ENCODE measurements at regions not wholly inside any gene's neighbourhood (a gene's known extent, or its start where the extent isn't known, plus 50 kb on each side); places are given as distances from the start of the nearest gene placed in this dataset.
A peak's percentile ranks its signal among the peaks of the same experiment; 100 is the strongest.

DNA sequence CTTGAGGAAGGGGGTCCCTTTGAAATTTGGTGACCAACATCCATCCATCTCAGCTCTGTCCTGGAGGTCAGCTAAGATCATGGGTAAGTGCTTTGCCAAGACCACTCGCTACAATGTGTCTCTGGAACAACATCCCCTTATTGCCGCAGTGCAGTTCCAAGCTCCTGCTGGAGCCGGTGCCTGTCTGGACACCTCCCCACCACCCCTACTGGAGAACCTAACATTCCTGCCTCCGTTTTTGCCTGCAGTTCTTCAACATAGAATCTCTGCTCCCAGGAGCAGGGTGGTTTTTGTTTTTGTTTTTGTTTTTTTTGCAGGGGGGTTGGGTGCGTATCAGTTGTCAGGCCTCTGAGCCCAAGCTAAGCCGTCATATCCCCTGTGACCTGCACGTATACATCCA, 51.2 kb upstream of the FXYD4 start:
- Histone ChIP-seq H3K4me3 (no peak overlapping the region), H3K36me3 (no peaks in the 10 kb centered on the region), H3K27me3 (no peaks in the 10 kb centered on the region), H3K4me1 (peaks cover 0 to 43% (median 24%) of the 10 kb centered on the region in 4 donors), H3K9me3 (no peaks in the 10 kb centered on the region), H3K27ac (no peak overlapping the region)
- WGBS, 2 donors (ENCODE audit: low coverage in 1 of 2) = 83% methylated on average over 7 of the region's 7 CpGs; no CpG with 5 or more reads in 1 of the 2 donors
- no peak for DNase-seq
- TF ChIP-seq POLR2A (IDR thresholded peaks at IDR 0.05) (no peak), POLR2AphosphoS5 (IDR thresholded peaks at IDR 0.05) (no peak), CTCF (IDR thresholded peaks at IDR 0.05) (no peak), EP300 (IDR thresholded peaks at IDR 0.05; ENCODE audit: low read depth) (no peak)
- intact Hi-C loops (cut with DNase I; ENCODE audit: low total_unique reads) = no loop called here
- in situ Hi-C loops (cut with MboI; ENCODE audit: low pct_ligation_motif_present in 1 of 4, low pct_unique_long_range_greater_than_20kb in 1 of 4, low sequenced_read_pairs in 3 of 4) = no loop called here

- intact Hi-C loops (cut with DNase I; ENCODE audit: low total_unique reads) = no loop called here
- H3K27ac ChIP-seq = no peak overlapping the region
- WGBS, 2 donors (ENCODE audit: low coverage in 1 of 2) = 75 to 79% methylated on average over 4 to 21 of the region's 21 CpGs
Measured at GRCh38 chr10:43318976-43319960, 52.2 kb upstream of the FXYD4 start.

DNA sequence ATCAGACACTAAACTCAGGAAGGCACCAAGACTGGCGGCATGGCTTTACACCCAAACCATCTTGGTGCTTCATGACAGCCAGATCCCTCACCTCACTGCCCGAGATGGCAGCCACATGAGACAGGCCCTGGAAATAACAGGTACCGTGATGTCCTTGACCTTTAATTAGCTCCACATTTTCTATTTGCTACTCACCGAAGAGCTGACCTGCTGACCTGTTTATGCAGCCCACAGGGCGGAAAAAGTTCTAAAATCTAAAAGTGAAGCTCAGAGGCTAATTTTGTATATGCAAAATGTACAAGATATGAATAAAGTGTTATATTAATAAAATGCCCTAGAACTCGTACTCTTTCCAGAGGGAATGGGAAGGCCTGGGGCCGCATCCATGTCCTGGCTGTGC, 51.6 kb upstream of the RASGEF1A start:
- Histone ChIP-seq H3K36me3 (no peaks in the 10 kb centered on the region), H3K9me3 (no peaks in the 10 kb centered on the region), H3K4me1 (peaks cover 0 to 41% (median 25%) of the 10 kb centered on the region in 4 donors), H3K27me3 (no peaks in the 10 kb centered on the region), H3K27ac (no peak overlapping the region), H3K4me3 (no peak overlapping the region)
- in situ Hi-C loops (cut with MboI; ENCODE audit: low pct_ligation_motif_present in 1 of 4, low pct_unique_long_range_greater_than_20kb in 1 of 4, low sequenced_read_pairs in 3 of 4) = no loop called here
- WGBS, 2 donors (ENCODE audit: low coverage in 1 of 2) = 72 to 80% methylated on average over 6 to 7 of the region's 7 CpGs
- TF ChIP-seq CTCF (IDR thresholded peaks at IDR 0.05) = no peak
- no peak for TF ChIP-seq EP300 (IDR thresholded peaks at IDR 0.05; ENCODE audit: low read depth)
- TF ChIP-seq POLR2AphosphoS5 (IDR thresholded peaks at IDR 0.05) = no peak
- no peak for TF ChIP-seq POLR2A (IDR thresholded peaks at IDR 0.05)
- DNase-seq = no peak
- intact Hi-C loops (cut with DNase I; ENCODE audit: low total_unique reads) = no loop called here

More at GRCh38 chr10:43318976-43319960, 52.2 kb upstream of the FXYD4 start:
- no peaks in the 10 kb centered on the region for H3K36me3 ChIP-seq
- peaks cover 0 to 43% (median 25%) of the 10 kb centered on the region in 4 donors for H3K4me1 ChIP-seq
- H3K9me3 ChIP-seq = no peaks in the 10 kb centered on the region
- H3K27me3 ChIP-seq = no peaks in the 10 kb centered on the region
- in situ Hi-C loops (cut with MboI; ENCODE audit: low pct_ligation_motif_present in 1 of 4, low pct_unique_long_range_greater_than_20kb in 1 of 4, low sequenced_read_pairs in 3 of 4) = no loop called here
- DNase-seq = no peak
- H3K4me3 ChIP-seq = no peak overlapping the region
- TF ChIP-seq EP300 (IDR thresholded peaks at IDR 0.05; ENCODE audit: low read depth) = no peak
- no peak for TF ChIP-seq POLR2AphosphoS5 (IDR thresholded peaks at IDR 0.05)
- TF ChIP-seq POLR2A (IDR thresholded peaks at IDR 0.05) = no peak
- TF ChIP-seq CTCF (IDR thresholded peaks at IDR 0.05) = no peak

GRCh38 chr10:43317422-43317821, 50.6 kb upstream of the RASGEF1A start:
- Histone ChIP-seq H3K27ac (peak overlapping the region in 3 of 4 donors; percentile 66 to 75 (median 73)), H3K36me3 (no peaks in the 10 kb centered on the region), H3K4me1 (peaks cover 0 to 30% (median 18%) of the 10 kb centered on the region in 4 donors), H3K9me3 (no peaks in the 10 kb centered on the region), H3K4me3 (no peak overlapping the region), H3K27me3 (no peaks in the 10 kb centered on the region)
- intact Hi-C loops (cut with DNase I; ENCODE audit: low total_unique reads) = no loop called here
- TF ChIP-seq POLR2AphosphoS5 (IDR thresholded peaks at IDR 0.05) = no peak
- TF ChIP-seq EP300 (IDR thresholded peaks at IDR 0.05; ENCODE audit: low read depth) = no peak
- TF ChIP-seq CTCF (IDR thresholded peaks at IDR 0.05) = no peak
- TF ChIP-seq POLR2A (IDR thresholded peaks at IDR 0.05) = no peak
- WGBS, 2 donors (ENCODE audit: low coverage in 1 of 2) = 33 to 84% methylated on average over 1 to 9 of the region's 9 CpGs
- in situ Hi-C loops (cut with MboI; ENCODE audit: low pct_ligation_motif_present in 1 of 4, low pct_unique_long_range_greater_than_20kb in 1 of 4, low sequenced_read_pairs in 3 of 4) = no loop called here
- no peak for DNase-seq

Data from transverse colon (tissue), 4 donors.